MM.1S (cell line): ENCODE measurements at regions not wholly inside any gene's neighbourhood (a gene's known extent, or its start where the extent isn't known, plus 50 kb on each side); places are given as distances from the start of the nearest gene placed in this dataset.

ENCODE experiments used
- DNase-seq: peaks from one replicate; pipeline ENCODE4 v3.0.0-alpha.2; 2015
- H2AFZ ChIP-seq: fragments of 300-600 bp; sonication (generic); 2 replicates; pipeline ENCODE4 v1.6.0; 2016; ENCODE audit warnings: antibody characterized with exemption, low read length
- H3F3A ChIP-seq: fragments of 300-600 bp; sonication (generic); 2 replicates; pipeline ENCODE4 v1.6.1; 2016; ENCODE audit warnings: mild to moderate bottlenecking, antibody characterized with exemption, low read length, moderate library complexity, mixed read lengths; ENCODE audit not compliant: insufficient read depth
- H3K27ac ChIP-seq: fragments of 300-600 bp; sonication (generic); 2 replicates; pipeline ENCODE4 v1.5.1; 2016; ENCODE audit warnings: mild to moderate bottlenecking, low read length
- H3K27me3 ChIP-seq: fragments of 300-600 bp; sonication (generic); replicated peaks from 2 replicates; pipeline ENCODE4 v1.6.0; 2016; ENCODE audit warnings: low read length; ENCODE audit not compliant: insufficient read depth
- H3K36me3 ChIP-seq: fragments of 300-600 bp; sonication (generic); replicated peaks from 2 replicates; pipeline ENCODE4 v1.6.1; 2016; ENCODE audit warnings: mild to moderate bottlenecking, low read length, mixed read lengths; ENCODE audit not compliant: insufficient read depth
- H3K4me1 ChIP-seq: fragments of 300-600 bp; sonication (generic); 2 replicates; pipeline ENCODE4 v1.6.1; 2016; ENCODE audit warnings: low read length, mixed read lengths
- H3K4me2 ChIP-seq: fragments of 300-600 bp; sonication (generic); 2 replicates; pipeline ENCODE4 v1.6.0; 2016; ENCODE audit warnings: low read depth, low read length
- H3K4me3 ChIP-seq: fragments of 300-600 bp; sonication (generic); 2 replicates; pipeline ENCODE4 v1.5.1; 2016; ENCODE audit warnings: low read length, mixed read lengths
- H3K79me2 ChIP-seq: fragments of 300-600 bp; sonication (generic); 2 replicates; pipeline ENCODE4 v1.6.1; 2016; ENCODE audit warnings: mixed run types, low read length, mixed read lengths
- H3K9ac ChIP-seq: fragments of 300-600 bp; sonication (generic); 2 replicates; pipeline ENCODE4 v1.6.1; 2016; ENCODE audit warnings: low read length, mixed read lengths
- H3K9me2 ChIP-seq: fragments of 300-600 bp; sonication (generic); replicated peaks from 2 replicates; pipeline ENCODE4 v1.6.1; 2016; ENCODE audit warnings: mild to moderate bottlenecking, low read length, mixed read lengths; ENCODE audit not compliant: insufficient read depth
- H3K9me3 ChIP-seq: fragments of 300-600 bp; sonication (generic); replicated peaks from 2 replicates; pipeline ENCODE4 v1.6.1; 2016; ENCODE audit warnings: mild to moderate bottlenecking, low read length, mixed read lengths; ENCODE audit not compliant: insufficient read depth
- H4K20me1 ChIP-seq: fragments of 300-600 bp; sonication (generic); 2 replicates; pipeline ENCODE4 v1.6.1; 2016; ENCODE audit warnings: mild to moderate bottlenecking, low read length, moderate library complexity, mixed read lengths; ENCODE audit not compliant: insufficient read depth
- CTCF ChIP-seq: fragments of 300-600 bp; sonication (generic); IDR thresholded peaks from 2 replicates; pipeline ENCODE4 v1.5.1; 2016; ENCODE audit warnings: antibody characterized with exemption, low read length, mixed read lengths
- EZH2 ChIP-seq: fragments of 300-600 bp; sonication (generic); optimal IDR thresholded peaks from 2 replicates; pipeline ENCODE3; 2017; ENCODE audit warnings: low read depth, mild to moderate bottlenecking, antibody characterized with exemption, low read length, mixed read lengths
- EZH2phosphoT487 ChIP-seq: fragments of 300-600 bp; sonication (generic); IDR thresholded peaks from 2 replicates; pipeline ENCODE4 v1.6.1; 2018; ENCODE audit warnings: antibody characterized with exemption, low read length

- DNase-seq = no peak
- Histone ChIP-seq H3K36me3 (no peaks in the 10 kb centered on the region), H3K4me2 (no peak overlapping the region), H3K27me3 (no peaks in the 10 kb centered on the region), H3K79me2 (no peaks in the 10 kb centered on the region), H3K9ac (no peak overlapping the region), H4K20me1 (no peaks in the 10 kb centered on the region), H3K27ac (no peak overlapping the region), H3K4me3 (no peak overlapping the region), H3K4me1 (no peaks in the 10 kb centered on the region), H2AFZ (no peak overlapping the region), H3K9me3 (no peaks in the 10 kb centered on the region), H3K9me2 (no peaks in the 10 kb centered on the region), H3F3A (no peaks in the 10 kb centered on the region)
- no peak for TF ChIP-seq EZH2phosphoT487
- TF ChIP-seq CTCF = no peak
- no peak for TF ChIP-seq EZH2
Measured at GRCh38 chr14:25904446-25904845, 693.4 kb downstream of the NOVA1 start.

GRCh38 chr14:25899197-25899596 is 698.6 kb downstream of the NOVA1 start:
- H3K9me3 ChIP-seq = no peaks in the 10 kb centered on the region
- no peaks in the 10 kb centered on the region for H3K9me2 ChIP-seq
- no peak for TF ChIP-seq EZH2
- TF ChIP-seq CTCF = no peak
- TF ChIP-seq EZH2phosphoT487 = no peak
- no peaks in the 10 kb centered on the region for H3K4me1 ChIP-seq
- H3K4me3 ChIP-seq = no peak overlapping the region
- H3K36me3 ChIP-seq = no peaks in the 10 kb centered on the region
- DNase-seq = no peak
- H3F3A ChIP-seq = no peaks in the 10 kb centered on the region
- H3K27me3 ChIP-seq = no peaks in the 10 kb centered on the region
- no peak overlapping the region for H3K4me2 ChIP-seq
- H2AFZ ChIP-seq = no peak overlapping the region
- H3K79me2 ChIP-seq = no peaks in the 10 kb centered on the region
- no peak overlapping the region for H3K27ac ChIP-seq
- H3K9ac ChIP-seq = no peak overlapping the region
- H4K20me1 ChIP-seq = no peaks in the 10 kb centered on the region

- Histone ChIP-seq H3K4me2 (no peak overlapping the region), H3K9me2 (no peaks in the 10 kb centered on the region), H3K9me3 (no peaks in the 10 kb centered on the region), H3K79me2 (no peaks in the 10 kb centered on the region), H3K36me3 (no peaks in the 10 kb centered on the region), H3K4me3 (no peak overlapping the region), H3K27me3 (no peaks in the 10 kb centered on the region), H2AFZ (no peak overlapping the region), H4K20me1 (no peaks in the 10 kb centered on the region), H3K27ac (no peak overlapping the region), H3F3A (no peaks in the 10 kb centered on the region), H3K4me1 (no peaks in the 10 kb centered on the region), H3K9ac (no peak overlapping the region)
- DNase-seq = no peak
- TF ChIP-seq CTCF (no peak), EZH2phosphoT487 (no peak), EZH2 (no peak)
Measured at GRCh38 chr14:25896777-25897176, 701.1 kb downstream of the NOVA1 start.
